ENCODE measurements at regions not wholly inside any gene's neighbourhood (a gene's known extent, or its start where the extent isn't known, plus 50 kb on each side); places are given as distances from the start of the nearest gene placed in this dataset.

GRCh38 chr16:17685447-17685846 lies 214.7 kb upstream of the XYLT1 start:
- Histone ChIP-seq H3K36me3 (no peaks in the 10 kb centered on the region), H3K4me3 (ENCODE audit: low read depth in 1 of 2, low read length in 1 of 2) (no peak overlapping the region), H3K27ac (no peak overlapping the region), H3K9me3 (no peaks in the 10 kb centered on the region), H3K4me1 (ENCODE audit: control insufficient read depth in 1 of 2, insufficient read depth in 1 of 2, low read depth in 1 of 2, low read length in 1 of 2) (no peaks in the 10 kb centered on the region), H3K27me3 (no peaks in the 10 kb centered on the region)
- no peak for TF ChIP-seq CTCF (IDR thresholded peaks at IDR 0.05)

- Histone ChIP-seq H3K27ac (no peak overlapping the region), H3K4me3 (ENCODE audit: low read depth in 1 of 2, low read length in 1 of 2) (no peak overlapping the region), H3K27me3 (no peaks in the 10 kb centered on the region), H3K9me3 (no peaks in the 10 kb centered on the region), H3K36me3 (no peaks in the 10 kb centered on the region), H3K4me1 (ENCODE audit: control insufficient read depth in 1 of 2, insufficient read depth in 1 of 2, low read depth in 1 of 2, low read length in 1 of 2) (no peaks in the 10 kb centered on the region)
- no peak for TF ChIP-seq CTCF (IDR thresholded peaks at IDR 0.05)
Measured at GRCh38 chr16:17683281-17683680, 212.5 kb upstream of the XYLT1 start.

- no peak overlapping the region for H3K27ac ChIP-seq
- no peaks in the 10 kb centered on the region for H3K36me3 ChIP-seq
- no peaks in the 10 kb centered on the region for H3K4me1 ChIP-seq (ENCODE audit: control insufficient read depth in 1 of 2, insufficient read depth in 1 of 2, low read depth in 1 of 2, low read length in 1 of 2)
- no peak for TF ChIP-seq CTCF (IDR thresholded peaks at IDR 0.05)
- H3K27me3 ChIP-seq, result no peaks in the 10 kb centered on the region
- H3K9me3 ChIP-seq, result no peaks in the 10 kb centered on the region
- H3K4me3 ChIP-seq (ENCODE audit: low read depth in 1 of 2, low read length in 1 of 2), result no peak overlapping the region
Measured at GRCh38 chr16:17676171-17676570, 205.4 kb upstream of the XYLT1 start.

- Histone ChIP-seq H3K27me3 (no peaks in the 10 kb centered on the region), H3K4me3 (ENCODE audit: low read depth in 1 of 2, low read length in 1 of 2) (no peak overlapping the region), H3K36me3 (no peaks in the 10 kb centered on the region), H3K9me3 (no peaks in the 10 kb centered on the region), H3K27ac (no peak overlapping the region), H3K4me1 (ENCODE audit: control insufficient read depth in 1 of 2, insufficient read depth in 1 of 2, low read depth in 1 of 2, low read length in 1 of 2) (no peaks in the 10 kb centered on the region)
- TF ChIP-seq CTCF (IDR thresholded peaks at IDR 0.05), result no peak
Measured at GRCh38 chr16:17668386-17668785, 197.6 kb upstream of the XYLT1 start.

- TF ChIP-seq CTCF (IDR thresholded peaks at IDR 0.05), result no peak
Measured at GRCh38 chr16:17666293-17666692, 195.5 kb upstream of the XYLT1 start.

GRCh38 chr16:17658881-17659280 lies 188.1 kb upstream of the XYLT1 start:
- Histone ChIP-seq H3K36me3 (no peaks in the 10 kb centered on the region), H3K4me3 (ENCODE audit: low read depth in 1 of 2, low read length in 1 of 2) (no peak overlapping the region), H3K27me3 (peaks cover 6% of the 10 kb centered on the region), H3K9me3 (no peaks in the 10 kb centered on the region), H3K27ac (no peak overlapping the region), H3K4me1 (ENCODE audit: control insufficient read depth in 1 of 2, insufficient read depth in 1 of 2, low read depth in 1 of 2, low read length in 1 of 2) (no peaks in the 10 kb centered on the region)
- TF ChIP-seq CTCF (IDR thresholded peaks at IDR 0.05), result no peak

More at GRCh38 chr16:17666293-17666692, 195.5 kb upstream of the XYLT1 start:
- Histone ChIP-seq H3K9me3 (no peaks in the 10 kb centered on the region), H3K27me3 (no peaks in the 10 kb centered on the region), H3K27ac (no peak overlapping the region), H3K4me1 (ENCODE audit: control insufficient read depth in 1 of 2, insufficient read depth in 1 of 2, low read depth in 1 of 2, low read length in 1 of 2) (no peaks in the 10 kb centered on the region), H3K4me3 (ENCODE audit: low read depth in 1 of 2, low read length in 1 of 2) (no peak overlapping the region), H3K36me3 (no peaks in the 10 kb centered on the region)

All from neutrophil (primary cell).